Adrenal gland (tissue), 9 donors: ENCODE measurements at regions not wholly inside any gene's neighbourhood (a gene's known extent, or its start where the extent isn't known, plus 50 kb on each side); places are given as distances from the start of the nearest gene placed in this dataset.
"Not testable (repeated sequence)": the region's sequence is repeated elsewhere in the genome, so short reads cannot be mapped to it uniquely, and the experiment has no call there.

ENCODE experiments used
- DNase-seq, 7 donors: peaks; one replicate each; pipeline ENCODE4 v3.0.0-alpha.2; 2019 to 2020
- H3K27ac ChIP-seq, 5 donors: fragments of 200-600 bp; sonication (generic) in 4 of 5; 1 replicate in 3 of 5; 2 replicates in 2 of 5; pipeline versions ENCODE4 v1.5.1 to v1.8.0; 2016 to 2020; ENCODE audit warnings: mild to moderate bottlenecking in 1 of 5
- H3K27me3 ChIP-seq: fragments of 200-600 bp; 2 replicates; pipeline ENCODE4 v1.8.0; 2021
- H3K36me3 ChIP-seq, 2 donors: fragments of 200-600 bp; replicated peaks in 1 of 2; 1 replicate in 1 of 2; 2 replicates in 1 of 2; pipeline versions ENCODE4 v1.5.1 to v1.8.0; 2018 to 2022
- H3K4me1 ChIP-seq, 2 donors: fragments of 200-600 bp; replicated peaks in 1 of 2; 1 replicate in 1 of 2; 2 replicates in 1 of 2; pipeline versions ENCODE4 v1.5.1 to v1.8.0; 2018 to 2021
- H3K4me3 ChIP-seq, 4 donors: fragments of 200-600 bp; sonication (generic) in 3 of 4; one replicate each; pipeline ENCODE4 v1.5.1; 2016 to 2018
- H3K9me3 ChIP-seq, 3 donors: fragments of 200-600 bp; sonication (generic) in 1 of 3; replicated peaks in 1 of 3; 1 replicate in 2 of 3; 2 replicates in 1 of 3; pipeline versions ENCODE4 v1.5.1 to v1.8.0; 2016 to 2021
- CTCF ChIP-seq, 6 experiments: fragments of 450-650 bp in 4 of 6; fragments of 200-600 bp in 2 of 6; sonication (generic) in 1 of 6; IDR thresholded peaks; 1 replicate in 5 of 6; 2 replicates in 1 of 6; pipeline versions ENCODE4 v1.5.1 to v1.8.0; 2016 to 2021; ENCODE audit warnings: antibody characterized with exemption in 6 of 6, mild to moderate bottlenecking in 2 of 6, moderate library complexity in 1 of 6
- POLR2A ChIP-seq, 2 donors: fragments of 450-650 bp; IDR thresholded peaks; one replicate each; pipeline ENCODE4 v1.6.1; 2017; ENCODE audit warnings: antibody characterized with exemption in 2 of 2, mild to moderate bottlenecking in 2 of 2, moderate library complexity in 1 of 2
- WGBS, 4 donors: extraction: QIAGEN DNeasy Blood & Tissue Kit in 2 of 4; methylation state at CpG; one replicate each; pipeline versions ENCODE4 v1.1.5 to v1.1.7; 2013 to 2017; 5-methylcytosine and 5-hydroxymethylcytosine counted together
- intact Hi-C, 2 donors: fragments of 100-400 bp; cut with DNase I; formaldehyde crosslinking; loops; one replicate each; pipeline versions ENCODE4 v1.14.1 to v1.15.0; 2022 to 2023
- donor health status: healthy with polysubstance abuse.
- donor health status: Bipolar disorder and iron deficiency.
- donor health status: DM: yes; HTN: yes; CAD: no.
- donor health status: DM: no; HTN: no; CAD: no.
- donor health status: DM: no; HTN: no; CAD: no.

GRCh38 chr15:69704700-69705099 is 252.1 kb downstream of the RPLP1 start:
- Histone ChIP-seq H3K4me1 (no peaks in the 10 kb centered on the region), H3K27me3 (no peaks in the 10 kb centered on the region), H3K4me3 (no peak overlapping the region), H3K36me3 (no peaks in the 10 kb centered on the region), H3K27ac (no peak overlapping the region), H3K9me3 (no peaks in the 10 kb centered on the region)
- no peak for TF ChIP-seq CTCF (IDR thresholded peaks at IDR 0.05)
- no peak for TF ChIP-seq POLR2A (IDR thresholded peaks at IDR 0.05)
- DNase-seq = no peak
- WGBS, 4 donors = 83 to 88% (median 84%) methylated on average over 4 of the region's 4 CpGs
- intact Hi-C loops = no loop called here

DNA sequence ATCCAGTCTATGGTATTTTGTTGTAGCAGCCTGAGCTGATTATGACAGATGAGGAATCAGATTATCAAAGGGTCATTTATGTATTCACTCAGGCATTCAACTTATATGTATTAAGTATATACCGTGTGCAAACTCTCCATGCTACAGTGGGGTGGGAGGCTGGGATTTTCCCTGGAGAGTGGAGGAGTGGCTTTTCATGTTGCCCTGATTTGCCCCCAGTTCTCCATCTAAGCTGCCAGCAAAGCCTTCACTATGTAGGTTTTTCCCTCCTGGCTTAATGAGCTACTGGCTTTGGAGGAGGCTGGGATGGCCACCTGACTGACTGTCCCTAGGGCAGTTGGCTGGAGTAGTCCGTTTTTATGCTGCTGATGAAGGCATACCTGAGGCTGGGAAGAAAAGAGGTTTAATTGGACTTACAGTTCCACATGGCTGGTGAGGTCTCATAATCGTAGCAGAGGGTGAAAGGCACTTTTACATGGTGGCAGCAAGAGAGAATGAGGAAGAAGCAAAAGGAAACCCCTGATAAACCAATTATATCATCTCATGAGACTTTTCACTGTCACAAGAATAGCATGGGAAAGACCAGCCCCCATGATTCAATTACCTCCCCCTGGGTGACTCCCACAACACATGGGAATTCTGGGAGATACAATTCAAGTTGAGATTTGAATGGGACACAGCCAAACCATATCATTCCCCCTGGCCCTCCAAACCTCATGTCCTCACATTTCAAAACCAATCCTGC is 253.9 kb downstream of the RPLP1 start:
- intact Hi-C loops = no loop called here
- H3K4me3 ChIP-seq = no peak overlapping the region
- no peaks in the 10 kb centered on the region for H3K27me3 ChIP-seq
- H3K36me3 ChIP-seq = no peaks in the 10 kb centered on the region
- H3K27ac ChIP-seq = no peak overlapping the region
- H3K9me3 ChIP-seq = no peaks in the 10 kb centered on the region
- DNase-seq = no peak
- TF ChIP-seq POLR2A (IDR thresholded peaks at IDR 0.05) (no peak), CTCF (IDR thresholded peaks at IDR 0.05) (no peak)
- no peaks in the 10 kb centered on the region for H3K4me1 ChIP-seq
- WGBS, 4 donors = 63 to 76% (median 69%) methylated on average over 3 of the region's 3 CpGs

DNA sequence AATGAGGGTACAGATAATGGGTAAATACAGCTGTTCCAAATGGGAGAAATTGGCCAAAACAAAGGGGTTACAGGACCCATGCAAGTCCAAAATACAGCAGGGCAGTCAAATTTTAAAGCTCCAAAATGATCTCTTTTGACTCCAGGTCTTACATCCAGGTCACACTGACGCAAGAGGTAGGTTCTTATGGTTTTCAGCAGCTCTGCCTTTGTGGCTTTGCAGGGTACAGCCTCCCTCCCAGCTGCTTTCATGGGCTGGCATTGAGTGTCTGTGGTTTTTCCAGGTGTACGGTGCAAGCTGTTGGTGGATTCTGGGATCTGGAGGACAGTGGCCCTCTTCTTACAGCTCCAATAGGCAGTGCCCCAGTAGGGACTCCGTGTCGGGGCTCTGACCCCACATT is 254.6 kb downstream of the RPLP1 start:
- DNase-seq, H3K4me3 ChIP-seq, H3K27ac ChIP-seq, H3K9me3 ChIP-seq, H3K36me3 ChIP-seq, H3K4me1 ChIP-seq, intact Hi-C loops, H3K27me3 ChIP-seq: not testable (repeated sequence)
- 68 to 87% (median 86%) methylated on average over 2 to 4 of the region's 4 CpGs for WGBS, 4 donors

GRCh38 chr15:69708436-69709122 is 256.0 kb downstream of the RPLP1 start:
- H3K27me3 ChIP-seq, intact Hi-C loops, H3K36me3 ChIP-seq, H3K4me1 ChIP-seq, DNase-seq, H3K4me3 ChIP-seq, H3K9me3 ChIP-seq, H3K27ac ChIP-seq: not testable (repeated sequence)
- WGBS, 4 donors = 82 to 90% (median 85%) methylated on average over 3 of the region's 3 CpGs

GRCh38 chr15:69712991-69713390 is 260.4 kb downstream of the RPLP1 start:
- 77 to 81% (median 80%) methylated on average over 2 of the region's 2 CpGs for WGBS, 4 donors
- Histone ChIP-seq H3K27ac (no peak overlapping the region), H3K4me3 (no peak overlapping the region), H3K9me3 (no peaks in the 10 kb centered on the region), H3K27me3 (no peaks in the 10 kb centered on the region), H3K36me3 (no peaks in the 10 kb centered on the region), H3K4me1 (no peaks in the 10 kb centered on the region)
- intact Hi-C loops = no loop called here
- TF ChIP-seq POLR2A (IDR thresholded peaks at IDR 0.05) = no peak
- TF ChIP-seq CTCF (IDR thresholded peaks at IDR 0.05) = no peak
- no peak for DNase-seq
